ENCODE measurements at regions not wholly inside any gene's neighbourhood (a gene's known extent, or its start where the extent isn't known, plus 50 kb on each side); places are given as distances from the start of the nearest gene placed in this dataset.

DNA sequence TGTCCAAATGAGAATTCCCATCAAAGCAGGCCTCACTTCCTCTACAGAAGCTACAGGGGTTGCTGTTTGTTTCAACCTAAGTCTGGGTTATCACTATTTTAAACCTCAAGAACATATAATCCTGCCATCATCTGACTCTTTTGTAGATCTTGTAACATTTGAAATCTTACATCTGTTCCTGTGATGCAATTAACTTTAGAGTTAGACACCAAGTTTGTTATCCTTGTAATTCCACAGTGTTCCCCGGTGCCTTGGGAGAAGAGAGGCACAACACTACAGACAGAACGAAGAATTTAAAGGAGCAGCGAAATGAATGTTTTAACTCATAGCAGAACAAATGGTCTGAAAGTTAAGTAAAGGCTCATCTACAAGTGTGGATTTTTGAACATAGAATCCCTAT is 116.1 kb downstream of the UCHL5 start:
- intact Hi-C loops (cut with micrococcal nuclease; ENCODE audit: unreplicated experiment) (no loop called here), in situ Hi-C loops (cut with MboI) (no loop called here)
- H2AFZ ChIP-seq (ENCODE audit: control insufficient read depth, low read depth, low read length) = no peak overlapping the region
- no peak for FAIRE-seq
- ChIA-PET POLR2A (no interaction called here), SMC1A (ENCODE audit: uncharacterized antibody, unreplicated experiment) (interaction anchor here (1.2 to 1.9 kb wide), 3 partner anchors 9 to 12 kb away, joined by 3 to 6 read pairs (median 5); no protein-coding TSS in a partner anchor), CTCF (interaction anchor here (0.9 kb wide), 1 partner anchor 12 kb away, joined by 3 read pairs; no protein-coding TSS in a partner anchor), RAD21 (ENCODE audit: unreplicated experiment) (no interaction called here)
- H3K27me3 ChIP-seq (replicated peaks in 1 of 2; ENCODE audit: control insufficient read depth in 2 of 2, insufficient read depth in 2 of 2, low read length in 1 of 2) = no peaks in the 10 kb centered on the region
- no peak overlapping the region for H3K27ac ChIP-seq (ENCODE audit: control insufficient read depth, insufficient read depth)
- no peaks in the 10 kb centered on the region for H3K79me2 ChIP-seq (ENCODE audit: control insufficient read depth, insufficient read depth, low read length)
- BruUV-seq (replicated peaks) = no TSS peak
- WGBS (ENCODE audit: insufficient coverage, insufficient replicate concordance, low lambda C conversion rate, missing lambda C conversion rate) = 88% methylated on average over 3 of the region's 3 CpGs
- H3K4me3 ChIP-seq = no peak overlapping the region
- no peak for ATAC-seq
- DNase-seq (ENCODE audit: low read depth, low spot score) = no peak
- H4K20me1 ChIP-seq (ENCODE audit: control insufficient read depth, insufficient read depth) = no peaks in the 10 kb centered on the region
- no peak overlapping the region for H3K9ac ChIP-seq (ENCODE audit: control insufficient read depth, insufficient read depth, low read length)
- no peak overlapping the region for H3K4me2 ChIP-seq (ENCODE audit: control insufficient read depth, insufficient read depth)
- TF ChIP-seq TCF7 (IDR thresholded peaks at IDR 0.05; ENCODE audit: borderline replicate concordance) (no peak), KAT2A (conservative IDR thresholded peaks at IDR 0.05; ENCODE audit: control insufficient read depth, low read depth, low read length) (no peak), NRF1 (conservative IDR thresholded peaks at IDR 0.05; ENCODE audit: low read depth, low read length) (no peak), FOXM1 (IDR thresholded peaks at IDR 0.05; ENCODE audit: low read depth, low read length) (no peak), SREBF2 (IDR thresholded peaks at IDR 0.05; ENCODE audit: low read length) (no peak), HSF1 (IDR thresholded peaks at IDR 0.05; ENCODE audit: low read depth, low read length) (no peak), CHD2 (IDR thresholded peaks at IDR 0.05; ENCODE audit: borderline replicate concordance, low read depth, low read length) (no peak), MYB (IDR thresholded peaks at IDR 0.05; ENCODE audit: borderline replicate concordance, low read depth, low read length) (no peak), POLR2AphosphoS2 (IDR thresholded peaks at IDR 0.05; ENCODE audit: low read depth, low read length) (no peak)
- TF ChIP-seq, protein P1, sequence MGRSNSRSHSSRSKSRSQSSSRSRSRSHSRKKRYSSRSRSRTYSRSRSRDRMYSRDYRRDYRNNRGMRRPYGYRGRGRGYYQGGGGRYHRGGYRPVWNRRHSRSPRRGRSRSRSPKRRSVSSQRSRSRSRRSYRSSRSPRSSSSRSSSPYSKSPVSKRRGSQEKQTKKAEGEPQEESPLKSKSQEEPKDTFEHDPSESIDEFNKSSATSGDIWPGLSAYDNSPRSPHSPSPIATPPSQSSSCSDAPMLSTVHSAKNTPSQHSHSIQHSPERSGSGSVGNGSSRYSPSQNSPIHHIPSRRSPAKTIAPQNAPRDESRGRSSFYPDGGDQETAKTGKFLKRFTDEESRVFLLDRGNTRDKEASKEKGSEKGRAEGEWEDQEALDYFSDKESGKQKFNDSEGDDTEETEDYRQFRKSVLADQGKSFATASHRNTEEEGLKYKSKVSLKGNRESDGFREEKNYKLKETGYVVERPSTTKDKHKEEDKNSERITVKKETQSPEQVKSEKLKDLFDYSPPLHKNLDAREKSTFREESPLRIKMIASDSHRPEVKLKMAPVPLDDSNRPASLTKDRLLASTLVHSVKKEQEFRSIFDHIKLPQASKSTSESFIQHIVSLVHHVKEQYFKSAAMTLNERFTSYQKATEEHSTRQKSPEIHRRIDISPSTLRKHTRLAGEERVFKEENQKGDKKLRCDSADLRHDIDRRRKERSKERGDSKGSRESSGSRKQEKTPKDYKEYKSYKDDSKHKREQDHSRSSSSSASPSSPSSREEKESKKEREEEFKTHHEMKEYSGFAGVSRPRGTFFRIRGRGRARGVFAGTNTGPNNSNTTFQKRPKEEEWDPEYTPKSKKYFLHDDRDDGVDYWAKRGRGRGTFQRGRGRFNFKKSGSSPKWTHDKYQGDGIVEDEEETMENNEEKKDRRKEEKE (IDR thresholded peaks at IDR 0.05) = no peak
- no peaks in the 10 kb centered on the region for H3K36me3 ChIP-seq (ENCODE audit: control insufficient read depth in 2 of 2, insufficient read depth in 2 of 2, low read length in 1 of 2)
- H3K9me3 ChIP-seq (replicated peaks; ENCODE audit: control insufficient read depth, insufficient read depth, low read length) = no peaks in the 10 kb centered on the region
- no peaks in the 10 kb centered on the region; the same call in 1 of the 2 replicates for H3K4me1 ChIP-seq (ENCODE audit: control insufficient read depth, insufficient read depth, low read length)

Data from GM12878 (cell line).